ENCODE measurements at regions not wholly inside any gene's neighbourhood (a gene's known extent, or its start where the extent isn't known, plus 50 kb on each side); places are given as distances from the start of the nearest gene placed in this dataset.
"Not testable (repeated sequence)": the region's sequence is repeated elsewhere in the genome, so short reads cannot be mapped to it uniquely, and the experiment has no call there.

DNA sequence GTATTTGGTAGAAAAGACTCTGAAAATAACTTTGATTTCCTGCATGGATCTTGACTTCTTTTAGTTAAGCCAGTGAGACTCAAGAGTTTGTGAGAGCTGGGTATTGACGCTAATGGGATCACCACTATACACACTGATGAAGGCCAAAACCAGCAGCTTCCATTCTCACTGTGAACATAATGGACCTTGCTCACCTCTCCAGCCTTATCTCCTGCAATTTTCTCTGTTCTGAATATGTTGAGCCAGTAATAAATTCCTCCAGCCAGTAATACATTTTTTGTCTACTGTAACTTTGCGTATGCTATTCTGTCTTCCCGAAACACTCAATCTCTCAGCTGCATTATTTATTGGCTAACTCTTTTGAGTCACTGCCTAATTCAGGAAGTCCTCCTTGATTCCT, 111.6 kb upstream of the PPP2R5A start:
- Histone ChIP-seq H3K9me3 (ENCODE audit: control insufficient read depth in 3 of 3, low read length in 3 of 3) (no peaks in the 10 kb centered on the region), H3K36me3 (ENCODE audit: control insufficient read depth in 3 of 3, insufficient read depth in 3 of 3, low read length in 3 of 3) (no peaks in the 10 kb centered on the region)

DNA sequence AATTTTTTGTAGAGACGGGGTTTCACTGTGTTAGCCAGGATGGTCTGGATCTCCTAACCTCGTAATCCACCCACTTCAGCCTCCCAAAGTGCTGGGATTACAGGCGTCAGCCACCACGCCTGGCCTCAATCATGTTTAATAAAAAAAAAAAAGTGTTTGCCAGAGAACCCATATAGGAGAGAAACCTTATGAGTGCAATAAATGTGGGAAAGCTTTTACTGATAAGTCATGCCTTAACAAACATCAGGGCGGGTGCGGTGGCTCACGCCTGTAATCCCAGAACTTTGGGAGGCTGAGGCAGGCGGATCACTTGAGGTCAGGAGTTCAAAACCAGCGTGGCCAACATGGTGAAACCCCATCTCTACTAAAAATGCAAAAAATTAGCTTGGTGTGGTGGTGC, 110.9 kb upstream of the PPP2R5A start:
- not testable (repeated sequence) for H3K36me3 ChIP-seq (ENCODE audit: control insufficient read depth in 3 of 3, insufficient read depth in 3 of 3, low read length in 3 of 3); H3K9ac ChIP-seq (ENCODE audit: low read depth in 1 of 3, low read length in 3 of 3); H3K9me3 ChIP-seq (ENCODE audit: control insufficient read depth in 3 of 3, low read length in 3 of 3); H3K4me3 ChIP-seq (ENCODE audit: low read length in 3 of 3); H3K27ac ChIP-seq (ENCODE audit: low read depth, low read length); H3K27me3 ChIP-seq (ENCODE audit: control insufficient read depth in 3 of 3, insufficient read depth in 3 of 3, low read length in 3 of 3); H3K4me1 ChIP-seq (ENCODE audit: control insufficient read depth in 3 of 3, insufficient read depth in 3 of 3, low read length in 3 of 3)

More for the DNA sequence above, 111.6 kb upstream of the PPP2R5A start:
- Histone ChIP-seq H3K9ac (ENCODE audit: low read depth in 1 of 3, low read length in 3 of 3) (no peak overlapping the region), H3K27me3 (ENCODE audit: control insufficient read depth in 3 of 3, insufficient read depth in 3 of 3, low read length in 3 of 3) (no peaks in the 10 kb centered on the region), H3K27ac (ENCODE audit: low read depth, low read length) (no peak overlapping the region), H3K4me1 (ENCODE audit: control insufficient read depth in 3 of 3, insufficient read depth in 3 of 3, low read length in 3 of 3) (no peaks in the 10 kb centered on the region), H3K4me3 (ENCODE audit: low read length in 3 of 3) (no peak overlapping the region)

DNA sequence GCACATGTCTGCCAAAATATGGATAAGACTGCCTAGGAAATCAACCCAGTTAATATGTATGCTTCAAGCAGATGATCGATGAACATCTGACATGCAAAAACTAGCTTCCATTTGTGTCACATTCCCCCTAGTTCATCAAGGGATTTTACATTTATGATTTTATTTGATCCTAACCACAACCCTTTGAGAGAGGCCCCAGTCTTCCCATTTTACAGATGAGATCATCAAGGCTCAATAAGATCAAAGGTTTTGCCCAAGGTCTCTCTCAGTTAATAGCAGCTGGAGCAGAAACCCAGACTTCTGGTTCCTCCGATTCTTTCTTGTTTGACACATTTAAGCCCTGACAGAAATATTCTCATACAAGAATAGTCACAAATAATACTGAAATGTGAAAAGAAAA, 107.7 kb upstream of the PPP2R5A start:
- H3K9ac ChIP-seq (ENCODE audit: low read depth in 1 of 3, low read length in 3 of 3): no peak overlapping the region
- no peaks in the 10 kb centered on the region for H3K27me3 ChIP-seq (ENCODE audit: control insufficient read depth in 3 of 3, insufficient read depth in 3 of 3, low read length in 3 of 3)
- no peak overlapping the region for H3K4me3 ChIP-seq (ENCODE audit: low read length in 3 of 3)
- no peaks in the 10 kb centered on the region for H3K9me3 ChIP-seq (ENCODE audit: control insufficient read depth in 3 of 3, low read length in 3 of 3)
- H3K4me1 ChIP-seq (ENCODE audit: control insufficient read depth in 3 of 3, insufficient read depth in 3 of 3, low read length in 3 of 3): peaks cover 0 to 5% (median 0%) of the 10 kb centered on the region in 3 donors
- H3K27ac ChIP-seq (ENCODE audit: low read depth, low read length): no peak overlapping the region
- H3K36me3 ChIP-seq (ENCODE audit: control insufficient read depth in 3 of 3, insufficient read depth in 3 of 3, low read length in 3 of 3): no peaks in the 10 kb centered on the region

DNA sequence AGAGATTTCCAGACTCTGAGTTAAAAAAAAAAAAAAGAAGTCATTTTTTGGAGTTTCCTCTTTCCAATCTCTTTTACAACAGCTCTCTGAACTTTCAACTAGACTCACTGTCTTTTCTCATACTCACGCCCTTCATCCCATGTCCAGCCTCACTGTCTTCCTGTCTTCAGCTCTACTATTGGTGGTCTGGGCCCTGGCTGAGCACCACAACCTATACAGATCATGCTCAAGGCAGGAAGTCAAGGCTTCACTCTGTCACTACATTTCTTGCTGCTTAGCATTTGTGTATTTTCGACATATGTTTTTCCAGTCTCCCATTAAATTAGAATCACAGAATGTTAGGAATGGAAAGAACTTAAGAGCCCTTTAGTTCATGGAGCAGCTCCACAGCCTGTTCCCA, 106.4 kb upstream of the PPP2R5A start:
- no peaks in the 10 kb centered on the region for H3K27me3 ChIP-seq (ENCODE audit: control insufficient read depth in 3 of 3, insufficient read depth in 3 of 3, low read length in 3 of 3)
- no peak overlapping the region for H3K27ac ChIP-seq (ENCODE audit: low read depth, low read length)
- H3K4me3 ChIP-seq (ENCODE audit: low read length in 3 of 3): no peak overlapping the region
- H3K36me3 ChIP-seq (ENCODE audit: control insufficient read depth in 3 of 3, insufficient read depth in 3 of 3, low read length in 3 of 3): no peaks in the 10 kb centered on the region
- H3K9ac ChIP-seq (ENCODE audit: low read depth in 1 of 3, low read length in 3 of 3): no peak overlapping the region
- H3K9me3 ChIP-seq (ENCODE audit: control insufficient read depth in 3 of 3, low read length in 3 of 3): no peaks in the 10 kb centered on the region
- H3K4me1 ChIP-seq (ENCODE audit: control insufficient read depth in 3 of 3, insufficient read depth in 3 of 3, low read length in 3 of 3): peaks cover 0 to 5% (median 0%) of the 10 kb centered on the region in 3 donors

DNA sequence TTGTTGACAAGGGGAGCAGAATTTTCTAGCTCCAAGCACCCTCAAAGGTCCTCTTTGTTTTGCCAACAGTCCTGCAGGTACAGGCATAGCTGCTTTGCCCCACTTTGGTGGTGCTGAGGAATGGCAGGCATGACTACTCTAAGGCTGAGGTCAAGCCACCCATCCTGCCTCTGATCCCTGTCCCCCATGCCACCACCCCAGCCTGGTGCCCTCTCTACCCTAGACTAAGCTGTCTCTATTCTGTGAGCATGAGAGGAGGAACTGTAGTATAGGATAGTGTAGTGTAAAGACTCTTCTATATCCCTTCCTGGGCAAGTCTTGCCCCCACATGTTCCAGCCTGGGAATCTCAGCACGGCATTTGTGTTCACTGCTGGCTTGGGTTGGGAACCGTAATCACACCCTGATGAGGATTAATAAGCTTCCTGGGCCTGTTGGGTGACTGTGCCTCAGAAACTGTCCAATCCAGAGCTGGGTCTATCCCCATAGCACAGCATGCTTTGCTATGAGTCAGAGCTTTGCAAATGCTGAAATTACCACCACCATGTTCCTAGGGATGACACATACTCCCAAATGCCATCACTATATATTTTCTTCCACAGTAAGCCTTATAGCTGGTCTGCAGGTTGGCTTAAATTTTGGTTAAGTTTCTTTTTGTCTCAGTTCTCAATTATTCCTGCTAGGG, 105.7 kb upstream of the PPP2R5A start:
- Histone ChIP-seq H3K4me3 (ENCODE audit: low read length in 3 of 3) (no peak overlapping the region), H3K4me1 (ENCODE audit: control insufficient read depth in 3 of 3, insufficient read depth in 3 of 3, low read length in 3 of 3) (peaks cover 0 to 5% (median 0%) of the 10 kb centered on the region in 3 donors), H3K27ac (ENCODE audit: low read depth, low read length) (no peak overlapping the region), H3K9me3 (ENCODE audit: control insufficient read depth in 3 of 3, low read length in 3 of 3) (no peaks in the 10 kb centered on the region), H3K9ac (ENCODE audit: low read depth in 1 of 3, low read length in 3 of 3) (no peak overlapping the region), H3K36me3 (ENCODE audit: control insufficient read depth in 3 of 3, insufficient read depth in 3 of 3, low read length in 3 of 3) (no peaks in the 10 kb centered on the region), H3K27me3 (ENCODE audit: control insufficient read depth in 3 of 3, insufficient read depth in 3 of 3, low read length in 3 of 3) (no peaks in the 10 kb centered on the region)

DNA sequence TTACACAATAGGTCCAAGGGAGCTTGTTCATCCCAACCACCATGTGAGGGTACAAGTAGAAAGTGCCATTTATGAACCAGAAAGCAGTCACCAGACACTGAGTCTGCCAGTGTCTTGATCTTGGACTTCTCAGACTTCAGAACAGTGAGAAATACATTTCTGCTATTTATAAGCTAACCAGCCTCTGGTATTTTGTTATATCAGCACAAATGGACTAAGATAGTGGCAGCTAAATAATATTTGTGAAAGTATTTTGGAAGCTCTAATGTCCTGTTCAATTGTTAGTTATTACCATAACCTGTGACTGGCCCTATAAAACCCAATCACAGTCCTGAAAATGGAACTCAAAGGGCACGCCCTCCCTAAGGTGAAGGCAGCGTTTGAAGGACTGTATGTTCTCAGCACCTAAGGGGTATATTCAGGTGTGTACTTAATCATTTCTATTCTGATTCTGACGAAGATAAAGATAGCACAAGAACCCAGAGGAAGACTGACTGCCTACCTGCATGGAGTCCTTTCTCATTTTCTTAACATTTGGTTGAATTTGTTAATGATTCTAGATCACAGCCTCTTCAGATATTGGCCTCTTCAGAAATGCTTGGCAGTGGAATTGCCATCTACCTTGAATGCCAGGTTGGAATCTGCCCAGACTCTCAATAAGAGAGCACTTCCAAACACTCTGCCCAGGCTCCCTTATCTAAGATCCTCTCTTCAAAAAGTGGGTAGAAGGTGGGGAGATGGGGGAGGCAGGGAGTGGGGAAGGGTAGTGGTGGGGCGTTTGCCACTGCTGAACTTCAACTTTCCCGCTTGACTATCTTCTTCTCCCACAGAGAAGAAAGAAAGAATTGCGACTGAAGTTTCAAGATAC, 104.0 kb upstream of the PPP2R5A start:
- peaks cover 0 to 5% (median 0%) of the 10 kb centered on the region in 3 donors for H3K4me1 ChIP-seq (ENCODE audit: control insufficient read depth in 3 of 3, insufficient read depth in 3 of 3, low read length in 3 of 3)
- H3K36me3 ChIP-seq (ENCODE audit: control insufficient read depth in 3 of 3, insufficient read depth in 3 of 3, low read length in 3 of 3): no peaks in the 10 kb centered on the region
- no peak overlapping the region for H3K4me3 ChIP-seq (ENCODE audit: low read length in 3 of 3)
- H3K27ac ChIP-seq (ENCODE audit: low read depth, low read length): no peak overlapping the region
- H3K27me3 ChIP-seq (ENCODE audit: control insufficient read depth in 3 of 3, insufficient read depth in 3 of 3, low read length in 3 of 3): no peaks in the 10 kb centered on the region
- H3K9me3 ChIP-seq (ENCODE audit: control insufficient read depth in 3 of 3, low read length in 3 of 3): no peaks in the 10 kb centered on the region
- H3K9ac ChIP-seq (ENCODE audit: low read depth in 1 of 3, low read length in 3 of 3): no peak overlapping the region

DNA sequence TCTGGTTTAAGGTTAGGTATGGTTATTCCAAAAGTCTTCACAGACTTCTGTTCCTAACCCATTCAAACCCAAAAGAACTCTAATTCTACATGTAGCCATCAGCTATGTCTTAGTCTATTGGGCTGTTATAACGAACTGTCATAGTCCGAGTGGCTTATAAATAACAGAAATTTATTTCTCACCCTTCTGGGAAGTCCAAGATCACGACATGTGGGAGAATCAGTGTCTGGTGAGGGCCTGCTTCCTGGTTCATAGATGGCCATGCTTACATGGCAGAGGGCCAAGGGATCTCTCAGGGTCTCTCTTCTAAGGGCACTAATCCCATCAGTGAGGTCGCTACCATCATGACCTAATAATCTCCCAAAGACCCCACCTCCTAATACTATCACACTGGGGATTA, 103.0 kb upstream of the PPP2R5A start:
- no peaks in the 10 kb centered on the region for H3K27me3 ChIP-seq (ENCODE audit: control insufficient read depth in 3 of 3, insufficient read depth in 3 of 3, low read length in 3 of 3)

DNA sequence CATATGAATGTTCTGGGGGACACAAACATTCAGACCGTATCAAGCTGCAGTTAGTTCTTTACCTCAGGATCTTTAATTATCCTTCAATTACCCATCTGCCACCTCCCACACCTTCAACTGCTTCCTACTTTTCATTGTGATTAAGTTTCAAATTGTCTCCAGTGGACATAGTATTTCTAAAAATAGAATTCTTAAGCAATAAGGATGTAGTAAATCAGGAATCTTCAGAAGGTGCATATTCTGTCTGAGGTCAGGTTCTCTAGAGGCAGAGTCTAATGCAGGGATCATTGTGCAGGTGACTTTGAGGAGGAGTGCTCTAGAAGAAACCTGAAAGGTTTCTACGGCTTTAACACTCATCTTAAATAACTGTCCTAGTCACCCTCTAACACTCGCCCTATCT, 102.6 kb upstream of the PPP2R5A start:
- Histone ChIP-seq H3K4me1 (ENCODE audit: control insufficient read depth in 3 of 3, insufficient read depth in 3 of 3, low read length in 3 of 3) (peaks cover under 1 to 5% (median under 1%) of the 10 kb centered on the region in 3 donors), H3K36me3 (ENCODE audit: control insufficient read depth in 3 of 3, insufficient read depth in 3 of 3, low read length in 3 of 3) (no peaks in the 10 kb centered on the region), H3K9ac (ENCODE audit: low read depth in 1 of 3, low read length in 3 of 3) (no peak overlapping the region), H3K27me3 (ENCODE audit: control insufficient read depth in 3 of 3, insufficient read depth in 3 of 3, low read length in 3 of 3) (no peaks in the 10 kb centered on the region), H3K4me3 (ENCODE audit: low read length in 3 of 3) (no peak overlapping the region), H3K27ac (ENCODE audit: low read depth, low read length) (no peak overlapping the region), H3K9me3 (ENCODE audit: control insufficient read depth in 3 of 3, low read length in 3 of 3) (no peaks in the 10 kb centered on the region)

More for the DNA sequence above, 103.0 kb upstream of the PPP2R5A start:
- no peak overlapping the region for H3K4me3 ChIP-seq (ENCODE audit: low read length in 3 of 3)
- no peaks in the 10 kb centered on the region for H3K36me3 ChIP-seq (ENCODE audit: control insufficient read depth in 3 of 3, insufficient read depth in 3 of 3, low read length in 3 of 3)
- H3K27ac ChIP-seq (ENCODE audit: low read depth, low read length): no peak overlapping the region
- peaks cover 0 to 5% (median 0%) of the 10 kb centered on the region in 3 donors for H3K4me1 ChIP-seq (ENCODE audit: control insufficient read depth in 3 of 3, insufficient read depth in 3 of 3, low read length in 3 of 3)
- no peak overlapping the region for H3K9ac ChIP-seq (ENCODE audit: low read depth in 1 of 3, low read length in 3 of 3)
- no peaks in the 10 kb centered on the region for H3K9me3 ChIP-seq (ENCODE audit: control insufficient read depth in 3 of 3, low read length in 3 of 3)

DNA sequence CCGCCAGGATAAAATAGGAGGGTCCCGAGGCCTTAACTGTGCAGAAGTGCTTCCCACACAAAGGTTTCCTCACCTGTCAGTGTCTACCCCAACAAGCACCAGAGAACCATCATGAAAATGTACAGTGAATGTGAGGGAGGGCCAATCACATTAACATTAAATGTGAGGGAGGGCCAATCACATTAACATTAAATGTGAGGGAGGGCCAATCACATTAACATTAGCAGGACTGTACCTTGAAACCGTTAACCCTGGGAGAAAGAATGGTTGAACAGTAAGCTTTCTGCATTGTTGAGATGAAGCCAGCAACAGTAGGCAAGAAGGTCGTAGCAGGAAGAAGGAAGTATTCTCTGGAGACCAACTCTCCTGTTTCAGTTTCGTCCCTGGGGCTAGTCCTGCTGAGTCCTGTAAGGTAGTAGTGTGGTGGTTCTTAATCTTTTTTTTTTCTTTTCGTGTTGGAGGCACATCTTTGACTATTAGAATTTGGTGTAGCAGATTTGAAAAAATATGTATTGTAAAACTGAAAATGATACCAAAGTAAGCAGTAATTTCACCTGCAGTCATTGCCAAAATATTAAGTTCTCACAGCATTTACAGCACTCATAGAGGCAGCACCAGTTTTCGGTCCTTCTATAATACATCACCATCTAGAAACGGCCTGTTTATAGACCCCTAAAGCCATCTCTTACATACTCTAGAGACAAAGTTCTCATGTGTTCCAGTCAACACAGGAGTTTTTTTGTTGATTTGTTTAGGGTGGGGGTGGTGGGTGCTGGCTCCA, 98.6 kb upstream of the PPP2R5A start:
- peaks cover 10 to 22% (median 18%) of the 10 kb centered on the region in 3 donors for H3K4me1 ChIP-seq (ENCODE audit: control insufficient read depth in 3 of 3, insufficient read depth in 3 of 3, low read length in 3 of 3)
- H3K36me3 ChIP-seq (ENCODE audit: control insufficient read depth in 3 of 3, insufficient read depth in 3 of 3, low read length in 3 of 3): no peaks in the 10 kb centered on the region
- H3K9ac ChIP-seq (ENCODE audit: low read depth in 1 of 3, low read length in 3 of 3): no peak overlapping the region
- H3K27ac ChIP-seq (ENCODE audit: low read depth, low read length): no peak overlapping the region
- no peak overlapping the region for H3K4me3 ChIP-seq (ENCODE audit: low read length in 3 of 3)
- no peaks in the 10 kb centered on the region for H3K27me3 ChIP-seq (ENCODE audit: control insufficient read depth in 3 of 3, insufficient read depth in 3 of 3, low read length in 3 of 3)
- no peaks in the 10 kb centered on the region for H3K9me3 ChIP-seq (ENCODE audit: control insufficient read depth in 3 of 3, low read length in 3 of 3)

Measured in skeletal muscle tissue (tissue), 3 donors.